ENCODE measurements at regions not wholly inside any gene's neighbourhood (a gene's known extent, or its start where the extent isn't known, plus 50 kb on each side); places are given as distances from the start of the nearest gene placed in this dataset.

GRCh38 chr1:234771642-234772344 is 161.8 kb upstream of the IRF2BP2 start:
- TF ChIP-seq, protein P1, sequence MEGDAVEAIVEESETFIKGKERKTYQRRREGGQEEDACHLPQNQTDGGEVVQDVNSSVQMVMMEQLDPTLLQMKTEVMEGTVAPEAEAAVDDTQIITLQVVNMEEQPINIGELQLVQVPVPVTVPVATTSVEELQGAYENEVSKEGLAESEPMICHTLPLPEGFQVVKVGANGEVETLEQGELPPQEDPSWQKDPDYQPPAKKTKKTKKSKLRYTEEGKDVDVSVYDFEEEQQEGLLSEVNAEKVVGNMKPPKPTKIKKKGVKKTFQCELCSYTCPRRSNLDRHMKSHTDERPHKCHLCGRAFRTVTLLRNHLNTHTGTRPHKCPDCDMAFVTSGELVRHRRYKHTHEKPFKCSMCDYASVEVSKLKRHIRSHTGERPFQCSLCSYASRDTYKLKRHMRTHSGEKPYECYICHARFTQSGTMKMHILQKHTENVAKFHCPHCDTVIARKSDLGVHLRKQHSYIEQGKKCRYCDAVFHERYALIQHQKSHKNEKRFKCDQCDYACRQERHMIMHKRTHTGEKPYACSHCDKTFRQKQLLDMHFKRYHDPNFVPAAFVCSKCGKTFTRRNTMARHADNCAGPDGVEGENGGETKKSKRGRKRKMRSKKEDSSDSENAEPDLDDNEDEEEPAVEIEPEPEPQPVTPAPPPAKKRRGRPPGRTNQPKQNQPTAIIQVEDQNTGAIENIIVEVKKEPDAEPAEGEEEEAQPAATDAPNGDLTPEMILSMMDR (IDR thresholded peaks at IDR 0.05; ENCODE audit: low read depth, low read length, missing control alignments) = no peak
- no peak for DNase-seq (ENCODE audit: low read depth)
- H3K4me3 ChIP-seq (ENCODE audit: low read depth, low read length) = no peak overlapping the region
- in situ Hi-C loops (cut with HindIII; ENCODE audit: low sequenced_read_pairs) = no loop called here

GRCh38 chr1:234770924-234771540 is 161.1 kb upstream of the IRF2BP2 start:
- H3K4me3 ChIP-seq (ENCODE audit: low read depth, low read length) = no peak overlapping the region
- TF ChIP-seq, protein P1 (IDR thresholded peaks at IDR 0.05; ENCODE audit: low read depth, low read length, missing control alignments) = no peak
- no peak for DNase-seq (ENCODE audit: low read depth)
- in situ Hi-C loops (cut with HindIII; ENCODE audit: low sequenced_read_pairs) = no loop called here

DNA sequence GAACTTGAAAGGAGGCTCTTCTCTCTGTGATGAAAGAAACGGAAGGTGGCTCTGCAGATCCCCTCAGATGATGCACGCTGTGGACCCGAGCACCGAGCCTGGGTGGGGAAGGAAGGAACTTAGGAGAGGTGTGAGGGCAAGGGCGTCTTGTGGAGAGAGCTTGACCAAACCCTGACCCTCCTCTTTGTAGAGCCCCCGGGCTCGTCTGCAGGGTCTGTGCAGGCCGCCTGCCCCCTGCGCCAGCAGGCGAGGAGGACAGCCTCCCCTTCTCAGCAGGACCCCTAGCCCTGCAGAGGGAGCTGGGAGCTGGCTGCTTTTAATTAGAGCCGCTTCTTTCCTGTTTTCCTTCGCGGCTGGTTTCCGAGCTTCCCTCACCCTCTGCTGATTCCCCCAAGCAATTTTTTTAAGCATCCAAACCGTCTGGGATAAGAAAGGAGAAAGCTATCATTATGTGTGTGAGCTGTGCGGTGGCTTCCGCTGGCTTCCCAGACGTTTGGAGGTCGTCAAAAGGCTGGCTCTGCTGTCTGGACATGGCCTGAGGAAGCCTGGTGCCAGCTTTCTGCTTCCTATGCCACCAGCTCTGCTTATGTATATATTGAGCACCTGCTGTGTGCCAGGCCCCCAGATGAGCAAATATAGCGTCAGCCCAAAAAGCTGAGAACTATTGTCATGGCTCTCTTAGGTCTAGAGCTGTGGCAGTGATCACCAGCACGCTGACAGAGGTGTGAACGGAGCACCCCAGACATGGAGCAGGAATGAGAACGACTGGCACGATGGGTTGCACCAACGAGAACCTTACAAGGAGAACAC is 160.2 kb upstream of the IRF2BP2 start:
- TF ChIP-seq, protein P1 (IDR thresholded peaks at IDR 0.05; ENCODE audit: low read depth, low read length, missing control alignments) = no peak
- in situ Hi-C loops (cut with HindIII; ENCODE audit: low sequenced_read_pairs) = no loop called here
- H3K4me3 ChIP-seq (ENCODE audit: low read depth, low read length) = no peak overlapping the region
- DNase-seq (ENCODE audit: low read depth) = no peak

- in situ Hi-C loops (cut with HindIII; ENCODE audit: low sequenced_read_pairs) = no loop called here
- H3K4me3 ChIP-seq (ENCODE audit: low read depth, low read length) = no peak overlapping the region
- TF ChIP-seq, protein P1 (IDR thresholded peaks at IDR 0.05; ENCODE audit: low read depth, low read length, missing control alignments) = no peak
- no peak for DNase-seq (ENCODE audit: low read depth)
Measured at GRCh38 chr1:234769284-234769985, 159.5 kb upstream of the IRF2BP2 start.

DNA sequence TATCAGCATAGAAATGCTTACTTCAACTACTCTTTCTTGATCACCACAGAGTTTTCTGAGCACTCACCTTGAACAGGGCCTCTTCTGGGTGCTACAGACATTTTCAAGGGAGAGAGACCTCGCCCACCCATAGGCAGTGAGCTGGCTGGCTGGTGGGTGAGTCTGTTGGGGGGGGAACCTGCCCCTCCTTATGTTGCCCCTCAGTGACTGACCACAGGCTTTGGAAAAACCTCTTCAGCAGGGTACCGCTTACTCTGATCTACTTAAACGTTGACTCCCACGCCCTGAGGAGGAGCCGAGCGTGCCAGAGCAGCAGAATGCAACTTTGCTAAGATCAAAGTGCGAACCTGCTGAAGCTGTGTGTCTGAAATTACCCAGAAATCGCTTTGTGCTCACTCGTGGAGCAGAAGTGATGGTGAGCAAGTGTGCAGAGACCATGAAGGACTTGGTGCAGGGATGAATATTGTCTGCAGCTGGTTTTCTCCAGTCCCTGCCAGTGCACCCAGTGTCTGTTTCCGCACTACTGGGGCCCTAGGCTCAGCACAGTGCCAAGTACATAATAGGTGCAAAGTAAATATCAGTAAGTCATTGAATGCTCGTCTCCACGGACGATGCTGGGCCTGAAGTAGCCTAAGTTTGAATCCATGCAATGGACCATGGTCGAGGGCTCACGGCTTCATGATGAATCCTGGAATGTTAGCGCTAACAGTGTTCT is 158.7 kb upstream of the IRF2BP2 start:
- TF ChIP-seq, protein P1 (IDR thresholded peaks at IDR 0.05; ENCODE audit: low read depth, low read length, missing control alignments) = no peak
- no peak for DNase-seq (ENCODE audit: low read depth)
- in situ Hi-C loops (cut with HindIII; ENCODE audit: low sequenced_read_pairs) = no loop called here
- no peak overlapping the region for H3K4me3 ChIP-seq (ENCODE audit: low read depth, low read length)

Measured in astrocyte of the cerebellum (primary cell).